ENCODE measurements at regions not wholly inside any gene's neighbourhood (a gene's known extent, or its start where the extent isn't known, plus 50 kb on each side); places are given as distances from the start of the nearest gene placed in this dataset.

DNA sequence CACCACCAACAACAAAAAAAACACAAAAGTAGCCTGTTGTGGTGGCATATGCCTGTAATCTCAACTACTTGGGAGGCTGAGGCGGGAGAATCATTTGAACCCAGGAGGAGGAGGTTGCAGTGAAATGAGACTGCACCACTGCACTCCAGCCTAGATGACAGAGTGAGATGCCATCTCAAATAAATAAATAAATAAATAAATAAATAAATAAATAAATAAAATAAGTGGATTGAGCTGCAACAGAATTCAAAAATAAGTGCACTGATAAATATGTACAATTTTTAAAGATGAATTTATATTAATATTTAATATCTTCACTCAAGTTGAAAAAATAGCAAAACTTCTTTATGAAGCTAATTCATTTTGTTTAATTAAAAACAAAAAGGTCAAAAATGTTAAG, 259.6 kb downstream of the IRX2 start:
- Histone ChIP-seq H3K27ac (ENCODE audit: low read length) (no peak overlapping the region), H3K79me2 (ENCODE audit: low read length) (no peaks in the 10 kb centered on the region), H3K27me3 (replicated peaks; ENCODE audit: insufficient read depth, low read length) (no peaks in the 10 kb centered on the region), H4K20me1 (ENCODE audit: insufficient read depth, low read length) (no peaks in the 10 kb centered on the region), H3K4me2 (ENCODE audit: low read depth, low read length) (no peak overlapping the region), H3K36me3 (replicated peaks; ENCODE audit: insufficient read depth, low read length) (no peaks in the 10 kb centered on the region), H3K9me2 (replicated peaks; ENCODE audit: insufficient read depth, low read length) (no peaks in the 10 kb centered on the region), H3K9me3 (replicated peaks; ENCODE audit: insufficient read depth, low read length) (no peaks in the 10 kb centered on the region), H2AFZ (ENCODE audit: low read length) (no peak overlapping the region), H3K4me1 (ENCODE audit: low read length) (no peaks in the 10 kb centered on the region), H3K4me3 (ENCODE audit: low read length) (no peak overlapping the region), H3F3A (ENCODE audit: insufficient read depth, low read length) (no peaks in the 10 kb centered on the region), H3K9ac (ENCODE audit: low read length) (no peak overlapping the region)
- TF ChIP-seq EZH2phosphoT487 (IDR thresholded peaks at IDR 0.05; ENCODE audit: low read length): no peak
- no peak for TF ChIP-seq EZH2 (optimal IDR thresholded peaks at IDR 0.05; ENCODE audit: low read depth, low read length)
- TF ChIP-seq, protein P1, sequence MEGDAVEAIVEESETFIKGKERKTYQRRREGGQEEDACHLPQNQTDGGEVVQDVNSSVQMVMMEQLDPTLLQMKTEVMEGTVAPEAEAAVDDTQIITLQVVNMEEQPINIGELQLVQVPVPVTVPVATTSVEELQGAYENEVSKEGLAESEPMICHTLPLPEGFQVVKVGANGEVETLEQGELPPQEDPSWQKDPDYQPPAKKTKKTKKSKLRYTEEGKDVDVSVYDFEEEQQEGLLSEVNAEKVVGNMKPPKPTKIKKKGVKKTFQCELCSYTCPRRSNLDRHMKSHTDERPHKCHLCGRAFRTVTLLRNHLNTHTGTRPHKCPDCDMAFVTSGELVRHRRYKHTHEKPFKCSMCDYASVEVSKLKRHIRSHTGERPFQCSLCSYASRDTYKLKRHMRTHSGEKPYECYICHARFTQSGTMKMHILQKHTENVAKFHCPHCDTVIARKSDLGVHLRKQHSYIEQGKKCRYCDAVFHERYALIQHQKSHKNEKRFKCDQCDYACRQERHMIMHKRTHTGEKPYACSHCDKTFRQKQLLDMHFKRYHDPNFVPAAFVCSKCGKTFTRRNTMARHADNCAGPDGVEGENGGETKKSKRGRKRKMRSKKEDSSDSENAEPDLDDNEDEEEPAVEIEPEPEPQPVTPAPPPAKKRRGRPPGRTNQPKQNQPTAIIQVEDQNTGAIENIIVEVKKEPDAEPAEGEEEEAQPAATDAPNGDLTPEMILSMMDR (IDR thresholded peaks at IDR 0.05; ENCODE audit: low read length): no peak
- no peak for DNase-seq

DNA sequence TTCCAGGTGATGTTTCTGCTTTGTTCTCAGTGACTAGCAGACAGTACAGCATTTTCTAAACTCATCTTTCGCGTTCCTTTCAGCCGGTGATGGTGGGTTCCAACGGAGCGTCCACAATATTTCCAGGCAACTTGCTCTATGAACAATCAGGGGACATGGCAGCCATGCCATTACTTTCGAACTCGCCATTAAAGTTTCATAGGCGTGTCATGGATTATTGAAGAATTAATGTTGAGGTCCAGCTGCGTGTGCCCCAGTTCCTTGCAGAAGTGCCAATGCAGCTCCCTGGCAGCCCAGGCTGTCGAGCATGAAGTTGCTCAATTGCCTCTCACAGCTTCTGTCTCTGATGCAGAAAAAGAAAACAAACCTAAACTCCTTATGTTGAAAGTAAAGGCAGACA, 262.2 kb downstream of the IRX2 start:
- Histone ChIP-seq H3K9me3 (replicated peaks; ENCODE audit: insufficient read depth, low read length) (no peaks in the 10 kb centered on the region), H3K4me2 (ENCODE audit: low read depth, low read length) (no peak overlapping the region), H3K9ac (ENCODE audit: low read length) (no peak overlapping the region), H3K27me3 (replicated peaks; ENCODE audit: insufficient read depth, low read length) (no peaks in the 10 kb centered on the region), H3K4me3 (ENCODE audit: low read length) (no peak overlapping the region), H4K20me1 (ENCODE audit: insufficient read depth, low read length) (no peaks in the 10 kb centered on the region), H3K27ac (ENCODE audit: low read length) (no peak overlapping the region), H3F3A (ENCODE audit: insufficient read depth, low read length) (no peaks in the 10 kb centered on the region), H3K9me2 (replicated peaks; ENCODE audit: insufficient read depth, low read length) (no peaks in the 10 kb centered on the region), H3K79me2 (ENCODE audit: low read length) (no peaks in the 10 kb centered on the region), H2AFZ (ENCODE audit: low read length) (no peak overlapping the region), H3K36me3 (replicated peaks; ENCODE audit: insufficient read depth, low read length) (no peaks in the 10 kb centered on the region), H3K4me1 (ENCODE audit: low read length) (no peaks in the 10 kb centered on the region)
- TF ChIP-seq, protein P1 (IDR thresholded peaks at IDR 0.05; ENCODE audit: low read length): no peak
- TF ChIP-seq EZH2phosphoT487 (IDR thresholded peaks at IDR 0.05; ENCODE audit: low read length) (no peak), EZH2 (optimal IDR thresholded peaks at IDR 0.05; ENCODE audit: low read depth, low read length) (no peak)
- DNase-seq: no peak

DNA sequence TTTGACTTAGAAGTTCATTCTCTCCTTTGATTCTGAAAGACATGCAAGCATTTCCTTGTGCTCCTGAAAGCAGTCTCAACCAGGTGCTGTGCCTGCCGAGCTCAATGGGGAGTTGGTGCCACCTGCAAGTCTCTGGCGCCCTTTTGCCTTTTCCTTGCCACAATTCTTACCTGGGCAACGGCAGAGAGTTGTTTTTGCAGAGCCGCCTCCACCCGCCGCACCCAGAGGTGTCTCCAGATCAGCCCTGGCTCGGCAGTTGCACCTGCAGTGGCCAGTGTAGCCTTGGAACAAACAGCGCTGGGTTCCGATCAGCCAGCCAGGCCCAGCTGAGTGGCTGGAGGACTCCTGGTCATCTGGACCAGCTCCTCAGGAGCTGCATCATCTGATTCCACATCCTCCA, 262.9 kb downstream of the IRX2 start:
- H3K79me2 ChIP-seq (ENCODE audit: low read length): no peaks in the 10 kb centered on the region
- no peak overlapping the region for H3K27ac ChIP-seq (ENCODE audit: low read length)
- H3K9me2 ChIP-seq (replicated peaks; ENCODE audit: insufficient read depth, low read length): no peaks in the 10 kb centered on the region
- H3K27me3 ChIP-seq (replicated peaks; ENCODE audit: insufficient read depth, low read length): no peaks in the 10 kb centered on the region
- H4K20me1 ChIP-seq (ENCODE audit: insufficient read depth, low read length): no peaks in the 10 kb centered on the region
- no peaks in the 10 kb centered on the region for H3K4me1 ChIP-seq (ENCODE audit: low read length)
- no peak overlapping the region for H3K9ac ChIP-seq (ENCODE audit: low read length)
- no peaks in the 10 kb centered on the region for H3K36me3 ChIP-seq (replicated peaks; ENCODE audit: insufficient read depth, low read length)
- no peaks in the 10 kb centered on the region for H3F3A ChIP-seq (ENCODE audit: insufficient read depth, low read length)
- no peak for DNase-seq
- H3K4me2 ChIP-seq (ENCODE audit: low read depth, low read length): no peak overlapping the region
- TF ChIP-seq, protein P1 (IDR thresholded peaks at IDR 0.05; ENCODE audit: low read length): no peak
- no peak for TF ChIP-seq EZH2 (optimal IDR thresholded peaks at IDR 0.05; ENCODE audit: low read depth, low read length)
- no peak for TF ChIP-seq EZH2phosphoT487 (IDR thresholded peaks at IDR 0.05; ENCODE audit: low read length)
- H3K4me3 ChIP-seq (ENCODE audit: low read length): no peak overlapping the region
- no peaks in the 10 kb centered on the region for H3K9me3 ChIP-seq (replicated peaks; ENCODE audit: insufficient read depth, low read length)
- no peak overlapping the region for H2AFZ ChIP-seq (ENCODE audit: low read length)
